Keratinocyte (primary cell): ENCODE measurements at regions not wholly inside any gene's neighbourhood (a gene's known extent, or its start where the extent isn't known, plus 50 kb on each side); places are given as distances from the start of the nearest gene placed in this dataset.

Experiments
- DNase-seq: peaks from one replicate; pipeline ENCODE4 v3.0.0-alpha.2; 2011; ENCODE audit warnings: low read depth, missing footprints, low spot score
- FAIRE-seq: peaks from 2 replicates; lab custom pipeline; 2011; peaks lifted over from hg19 to GRCh38; lab: Jason Lieb, UNC
- H2AFZ ChIP-seq: 2 replicates; pipeline ENCODE4 v1.6.0; 2012; ENCODE audit warnings: low read length, control low read depth, inconsistent platforms; ENCODE audit not compliant: control insufficient read depth
- H3K27ac ChIP-seq: 2 replicates; pipeline ENCODE4 v1.5.1; 2011; ENCODE audit warnings: low read length; ENCODE audit not compliant: control insufficient read depth, insufficient read depth
- H3K27me3 ChIP-seq: 3 replicates; pipeline ENCODE4 v1.6.0; 2011; ENCODE audit warnings: low read length; ENCODE audit not compliant: control insufficient read depth, insufficient read depth; ENCODE audit errors: extremely low read depth
- H3K36me3 ChIP-seq, 2 experiments: 2 replicates in 1 of 2; 3 replicates in 1 of 2; pipeline ENCODE4 v1.5.1; 2011; ENCODE audit warnings: low read length in 2 of 2, mild to moderate bottlenecking in 1 of 2; ENCODE audit not compliant: control insufficient read depth in 2 of 2, insufficient read depth in 2 of 2; ENCODE audit errors: extremely low read depth in 1 of 2
- H3K4me1 ChIP-seq: 3 replicates; pipeline ENCODE4 v1.5.1; 2011; ENCODE audit warnings: low read length; ENCODE audit not compliant: control insufficient read depth, insufficient read depth; ENCODE audit errors: extremely low read depth
- H3K4me2 ChIP-seq: 3 replicates; pipeline ENCODE4 v1.6.0; 2011; ENCODE audit warnings: low read depth, low read length; ENCODE audit not compliant: control insufficient read depth, insufficient read depth; ENCODE audit errors: extremely low read depth
- H3K4me3 ChIP-seq, 3 experiments: fragments of 200-600 bp in 1 of 3; sonication (generic) in 1 of 3; 2 replicates in 2 of 3; 3 replicates in 1 of 3; pipeline ENCODE4 v1.5.1; 2011 to 2016; ENCODE audit warnings: low read length in 3 of 3, mild to moderate bottlenecking in 3 of 3, control low read depth in 2 of 3, inconsistent platforms in 1 of 3, low read depth in 1 of 3, mixed read lengths in 1 of 3, mixed run types in 1 of 3, moderate library complexity in 1 of 3; ENCODE audit not compliant: control insufficient read depth in 2 of 3, insufficient read depth in 2 of 3; ENCODE audit errors: extremely low read depth in 1 of 3
- H3K79me2 ChIP-seq: 2 replicates; pipeline ENCODE4 v1.6.0; 2012; ENCODE audit warnings: low read length; ENCODE audit not compliant: control insufficient read depth, insufficient read depth
- H3K9ac ChIP-seq: 3 replicates; pipeline ENCODE4 v1.6.0; 2011; ENCODE audit warnings: low read length; ENCODE audit not compliant: control insufficient read depth, insufficient read depth; ENCODE audit errors: extremely low read depth
- H3K9me1 ChIP-seq: 3 replicates; pipeline ENCODE4 v1.6.0; 2011; ENCODE audit warnings: low read length; ENCODE audit not compliant: control insufficient read depth, insufficient read depth; ENCODE audit errors: extremely low read depth
- H3K9me3 ChIP-seq: 2 replicates; pipeline ENCODE4 v1.5.1; 2012; ENCODE audit warnings: low read depth, low read length; ENCODE audit not compliant: control insufficient read depth
- H4K20me1 ChIP-seq: 3 replicates; pipeline ENCODE4 v1.6.0; 2011; ENCODE audit warnings: low read length; ENCODE audit not compliant: control insufficient read depth, insufficient read depth; ENCODE audit errors: extremely low read depth
- CTCF ChIP-seq, 3 experiments: IDR thresholded peaks in 1 of 3; conservative IDR thresholded peaks in 1 of 3; optimal IDR thresholded peaks in 1 of 3; 2 replicates in 2 of 3; 3 replicates in 1 of 3; pipeline versions ENCODE3 to v1.5.1; 2011; ENCODE audit warnings: low read length in 3 of 3, mild to moderate bottlenecking in 3 of 3, moderate library complexity in 2 of 3, control low read depth in 1 of 3, inconsistent platforms in 1 of 3; ENCODE audit not compliant: insufficient read depth in 2 of 3; ENCODE audit errors: extremely low read depth in 1 of 3
- EZH2 ChIP-seq: IDR thresholded peaks from one replicate; pipeline ENCODE4 v1.6.1; 2012; ENCODE audit warnings: inconsistent platforms, mild to moderate bottlenecking, low read length, moderate library complexity
- dilution Hi-C: fragments of 300-500 bp; cut with MboI; formaldehyde crosslinking; loops from one replicate; pipeline ENCODE4 v1.7.0; 2020; ENCODE audit warnings: low sequenced_read_pairs; ENCODE audit not compliant: extremely low pct_ligation_motif_present

- TF ChIP-seq CTCF (optimal IDR thresholded peaks at IDR 0.05 in 1 of 3, IDR thresholded peaks at IDR 0.05 in 1 of 3, conservative IDR thresholded peaks at IDR 0.05 in 1 of 3; ENCODE audit: extremely low read depth in 1 of 3, insufficient read depth in 2 of 3, low read length in 3 of 3) (no peak), EZH2 (no peak)
- DNase-seq (no peak), FAIRE-seq (no peak)
- dilution Hi-C loops: no loop called here
- Histone ChIP-seq H3K9me1 (no peaks in the 10 kb centered on the region), H3K4me2 (no peak overlapping the region), H3K4me3 (no peak overlapping the region), H3K27me3 (no peaks in the 10 kb centered on the region), H3K36me3 (no peaks in the 10 kb centered on the region), H3K9ac (no peak overlapping the region), H3K4me1 (no peaks in the 10 kb centered on the region), H3K9me3 (no peaks in the 10 kb centered on the region), H4K20me1 (no peaks in the 10 kb centered on the region), H2AFZ (no peak overlapping the region), H3K79me2 (no peaks in the 10 kb centered on the region), H3K27ac (no peak overlapping the region)
These were observed 594.3 kb downstream of the UTRN start for GRCh38 chr6:144879436-144879835.

- no peak overlapping the region for H3K27ac ChIP-seq
- H2AFZ ChIP-seq: no peak overlapping the region
- H3K9me1 ChIP-seq: no peaks in the 10 kb centered on the region
- DNase-seq (no peak), FAIRE-seq (no peak)
- H3K27me3 ChIP-seq: no peaks in the 10 kb centered on the region
- H3K9ac ChIP-seq: no peak overlapping the region
- no peaks in the 10 kb centered on the region for H3K4me1 ChIP-seq
- no peaks in the 10 kb centered on the region for H3K79me2 ChIP-seq
- H3K9me3 ChIP-seq: no peaks in the 10 kb centered on the region
- H4K20me1 ChIP-seq: no peaks in the 10 kb centered on the region
- dilution Hi-C loops: no loop called here
- H3K4me3 ChIP-seq: no peak overlapping the region
- TF ChIP-seq CTCF (optimal IDR thresholded peaks at IDR 0.05 in 1 of 3, IDR thresholded peaks at IDR 0.05 in 1 of 3, conservative IDR thresholded peaks at IDR 0.05 in 1 of 3; ENCODE audit: extremely low read depth in 1 of 3, insufficient read depth in 2 of 3, low read length in 3 of 3) (no peak), EZH2 (no peak)
- H3K36me3 ChIP-seq: no peaks in the 10 kb centered on the region
- no peak overlapping the region for H3K4me2 ChIP-seq
These were observed 597.3 kb downstream of the UTRN start for GRCh38 chr6:144882425-144882824.
